HCEC 1CT (cell line): ENCODE measurements at regions not wholly inside any gene's neighbourhood (a gene's known extent, or its start where the extent isn't known, plus 50 kb on each side); places are given as distances from the start of the nearest gene placed in this dataset.
"Not testable (repeated sequence)": the region's sequence is repeated elsewhere in the genome, so short reads cannot be mapped to it uniquely, and the experiment has no call there.

Source experiments
- DNase-seq: peaks from one replicate; pipeline ENCODE4 v3.0.0-alpha.2; 2017

DNA sequence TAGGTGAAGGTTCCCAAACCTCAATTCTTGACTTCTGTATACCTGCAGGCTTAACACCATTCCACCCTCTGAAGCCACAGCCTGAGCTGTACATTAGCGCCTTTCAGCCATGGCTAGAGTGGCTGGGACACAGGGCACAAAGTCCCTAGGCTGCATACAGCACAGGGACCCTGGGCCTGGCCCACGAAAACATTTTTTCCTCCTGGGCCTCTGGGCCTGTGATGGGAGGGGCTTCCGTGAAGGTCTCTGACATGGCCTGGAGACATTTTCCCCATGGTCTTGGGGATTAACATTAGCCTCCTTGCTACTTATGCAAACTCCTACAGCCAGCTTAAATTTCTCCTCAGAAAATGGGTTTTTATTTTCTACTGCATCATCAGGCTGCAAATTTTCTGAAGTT is 195.2 kb upstream of the NR3C2 start:
- not testable (repeated sequence) for DNase-seq

DNA sequence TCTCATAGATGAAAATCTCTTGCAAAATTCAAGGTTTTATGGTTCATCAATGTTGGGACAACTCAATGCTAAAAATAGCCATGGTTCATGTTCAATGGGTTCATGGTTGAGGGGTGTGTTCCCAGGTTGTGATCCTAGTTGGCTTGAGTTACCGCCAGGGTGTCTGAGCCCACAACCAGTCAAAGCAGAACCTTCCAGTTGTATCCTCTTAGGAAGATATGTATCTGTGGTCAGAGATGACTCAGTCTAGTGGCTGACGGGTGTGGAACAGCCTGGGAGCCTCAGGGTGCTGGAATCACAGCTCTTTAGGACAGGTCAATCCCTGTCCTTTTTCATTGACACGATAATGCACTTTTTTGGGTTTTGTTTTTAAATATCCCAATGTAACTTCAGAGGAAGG is 192.3 kb upstream of the NR3C2 start:
- DNase-seq, result no peak

DNA sequence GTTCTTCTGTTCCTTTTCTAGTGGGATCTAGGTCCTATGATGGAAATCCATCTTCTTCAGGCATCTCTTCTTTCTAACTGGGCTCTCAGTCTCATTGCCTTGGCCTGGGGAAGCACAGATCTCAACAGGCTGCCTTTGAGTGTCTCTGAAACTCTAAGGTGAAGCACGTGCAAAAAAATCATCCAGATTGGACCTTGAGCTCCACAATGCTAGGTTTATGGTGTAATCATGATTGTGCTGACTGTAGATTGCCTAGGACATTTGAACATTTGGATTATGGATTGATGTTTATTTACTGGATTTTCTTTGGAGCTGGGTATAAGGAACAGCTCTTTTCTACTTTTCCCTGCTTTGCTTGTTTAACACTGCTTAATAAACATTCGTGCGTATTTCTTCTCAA is 191.5 kb upstream of the NR3C2 start:
- DNase-seq, result no peak

DNA sequence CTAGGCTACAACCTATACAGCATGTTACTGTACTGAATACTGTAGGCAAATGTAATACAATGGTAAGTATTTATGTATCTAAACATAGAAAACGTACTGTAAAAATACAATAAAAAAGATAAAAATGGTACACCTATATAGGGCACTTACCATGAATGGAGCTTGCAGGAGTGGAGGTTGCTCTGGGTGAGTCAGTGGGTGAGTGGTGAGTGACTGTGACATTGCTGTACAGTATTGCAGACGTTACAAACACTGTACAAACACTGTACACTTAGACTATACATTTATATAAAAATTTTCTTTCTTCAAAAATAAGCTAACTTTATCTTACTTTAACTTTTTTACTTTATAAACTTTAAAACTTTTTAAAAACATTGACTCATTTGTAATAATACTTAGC is 190.3 kb upstream of the NR3C2 start:
- DNase-seq, result no peak

DNA sequence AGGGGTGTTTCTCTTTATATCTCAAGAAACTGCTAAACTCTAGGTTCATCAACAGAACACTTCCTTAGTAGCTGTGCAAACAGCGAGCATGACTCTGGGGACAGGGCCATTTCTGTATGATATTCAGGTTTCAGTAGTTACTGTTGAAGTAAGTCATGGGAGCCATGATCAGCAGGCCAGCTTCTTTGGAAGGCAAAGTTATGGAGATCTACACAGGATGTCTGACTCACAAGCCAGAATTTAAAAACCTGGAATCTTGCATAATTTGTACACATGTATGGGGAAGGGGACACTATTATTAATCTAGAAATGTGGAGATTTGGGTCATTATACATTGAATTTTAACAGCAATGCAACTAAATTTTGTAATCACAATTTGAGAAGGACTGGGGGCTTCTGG is 187.8 kb upstream of the NR3C2 start:
- DNase-seq, result no peak

DNA sequence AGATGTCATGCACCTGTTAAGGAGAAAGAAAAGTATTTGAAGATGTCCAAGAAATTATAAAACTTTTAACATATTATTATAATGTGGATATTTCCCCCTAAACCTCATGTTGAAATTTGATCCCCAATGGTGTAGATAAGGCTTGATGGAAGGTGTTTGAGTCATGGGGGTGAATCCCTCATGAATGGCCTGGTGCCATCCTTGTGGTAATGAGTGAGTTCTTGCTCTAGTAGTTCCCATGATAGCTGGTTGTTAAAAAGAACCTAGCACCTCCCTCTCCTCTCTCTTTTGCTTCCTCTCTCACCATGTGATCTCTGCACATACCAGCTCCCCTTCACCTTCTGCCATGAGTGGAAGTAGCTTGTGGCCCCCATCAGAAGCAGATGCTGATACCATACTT is 176.6 kb upstream of the NR3C2 start:
- no peak for DNase-seq

DNA sequence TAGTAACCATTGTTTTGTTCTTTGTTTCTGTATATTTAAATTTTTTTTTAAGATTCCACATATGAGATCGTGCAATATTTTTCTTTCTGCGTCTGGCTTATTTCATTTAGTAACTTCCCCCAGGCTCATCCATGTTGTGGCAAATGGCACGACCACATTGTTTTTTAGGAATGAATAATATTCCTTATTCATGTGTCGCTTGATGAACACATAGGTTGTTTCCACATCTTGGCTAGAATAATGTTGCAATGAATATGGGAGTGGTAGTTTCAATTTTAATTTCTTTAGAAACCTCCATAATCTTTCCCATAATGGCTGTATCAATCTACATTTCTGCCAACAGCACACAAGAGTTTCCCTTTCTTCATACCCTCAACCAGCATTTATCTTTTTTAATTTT is 166.8 kb upstream of the NR3C2 start:
- DNase-seq, result no peak

DNA sequence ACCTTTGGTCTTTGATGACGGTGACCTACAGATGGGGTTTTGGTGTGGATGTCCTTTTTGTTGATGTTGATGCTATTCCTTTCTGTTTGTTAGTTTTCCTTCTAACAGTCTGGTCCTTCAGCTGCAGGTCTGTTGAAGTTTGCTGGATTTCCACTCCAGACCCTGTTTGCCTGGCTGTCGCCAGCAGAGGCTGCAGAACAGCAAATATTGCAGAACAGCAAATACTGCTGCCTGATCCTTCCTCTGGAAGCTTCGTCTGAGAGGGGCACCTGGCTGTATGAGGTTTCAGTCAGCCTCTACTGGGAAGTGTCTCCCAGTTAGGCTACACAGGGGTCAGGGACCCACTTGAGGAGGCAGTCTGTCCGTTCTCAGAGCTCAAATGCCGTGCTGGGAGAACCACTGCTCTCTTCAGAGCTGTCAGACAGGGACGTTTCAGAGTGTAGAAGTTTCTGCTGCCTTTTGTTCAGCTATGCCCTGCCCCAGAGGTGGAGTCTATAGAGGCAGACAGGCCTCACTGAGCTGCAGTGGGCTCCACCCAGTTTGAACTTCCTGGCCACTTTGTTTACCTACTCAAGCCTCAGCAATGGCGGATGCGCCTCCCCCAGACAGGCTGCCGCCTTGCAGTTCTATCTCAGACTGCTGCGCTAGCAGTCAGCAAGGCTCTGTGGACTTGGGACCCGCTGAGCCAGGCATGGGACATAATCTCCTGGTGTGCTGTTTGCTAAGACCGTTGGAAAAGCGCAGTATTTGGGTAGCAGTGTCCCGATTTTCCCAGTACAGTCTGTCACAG is 156.4 kb upstream of the NR3C2 start:
- not testable (repeated sequence) for DNase-seq

DNA sequence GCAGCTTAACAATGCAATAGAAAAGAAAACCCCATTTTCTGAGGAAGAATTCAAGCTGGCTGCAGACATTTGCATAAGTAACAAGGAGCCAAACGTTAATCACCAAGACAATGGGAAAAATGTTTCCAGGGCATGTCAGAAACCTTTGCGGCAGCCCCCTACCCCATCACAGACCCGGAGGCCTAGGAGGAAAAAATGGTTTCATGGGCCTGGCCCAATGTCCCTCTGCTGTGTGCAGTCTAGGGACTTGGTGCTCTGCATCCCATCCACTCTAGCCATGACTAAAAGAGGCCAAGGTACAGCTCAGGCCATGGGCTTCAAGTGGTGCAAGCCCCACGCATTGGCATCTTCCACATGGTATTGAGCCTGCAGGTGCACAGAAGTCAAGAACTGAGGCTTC is 147.0 kb upstream of the NR3C2 start:
- DNase-seq, result no peak

DNA sequence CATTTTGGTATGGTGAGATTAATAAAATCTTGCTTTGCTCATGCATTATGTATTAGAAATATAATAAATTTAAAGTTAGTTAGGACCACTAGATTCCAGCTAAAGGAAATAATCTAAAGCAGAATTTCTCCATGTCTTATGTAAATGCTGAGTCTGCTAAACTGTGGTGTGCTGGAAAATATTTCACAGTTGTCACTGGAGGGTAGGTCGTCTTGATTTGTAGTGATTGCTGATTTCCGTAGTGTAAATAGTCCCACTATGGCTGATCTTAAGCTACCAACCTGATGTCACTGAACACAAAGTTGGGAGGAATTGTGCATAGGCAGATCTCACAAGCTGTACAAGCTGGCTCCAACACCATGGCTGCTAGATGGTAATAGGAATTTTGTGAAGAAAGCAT is 133.4 kb upstream of the NR3C2 start:
- no peak for DNase-seq

DNA sequence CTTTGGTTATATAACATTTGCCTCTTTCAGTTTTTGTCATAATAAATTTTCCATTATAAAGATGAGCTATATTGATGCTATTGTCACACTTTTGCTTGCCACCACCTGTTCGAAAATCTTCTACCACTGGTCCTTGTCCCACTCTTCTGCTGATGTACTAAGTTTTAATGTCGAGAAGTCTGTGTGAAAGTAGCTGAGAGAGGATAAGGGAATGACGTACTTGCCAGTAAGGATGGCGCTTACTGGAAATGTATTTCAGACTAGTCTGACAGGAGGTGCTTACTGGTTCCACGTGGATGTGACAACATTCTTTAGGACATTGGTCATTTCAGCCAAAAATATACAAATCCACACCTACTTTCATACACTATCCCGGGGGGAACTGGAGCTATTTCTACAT is 132.7 kb upstream of the NR3C2 start:
- no peak for DNase-seq

DNA sequence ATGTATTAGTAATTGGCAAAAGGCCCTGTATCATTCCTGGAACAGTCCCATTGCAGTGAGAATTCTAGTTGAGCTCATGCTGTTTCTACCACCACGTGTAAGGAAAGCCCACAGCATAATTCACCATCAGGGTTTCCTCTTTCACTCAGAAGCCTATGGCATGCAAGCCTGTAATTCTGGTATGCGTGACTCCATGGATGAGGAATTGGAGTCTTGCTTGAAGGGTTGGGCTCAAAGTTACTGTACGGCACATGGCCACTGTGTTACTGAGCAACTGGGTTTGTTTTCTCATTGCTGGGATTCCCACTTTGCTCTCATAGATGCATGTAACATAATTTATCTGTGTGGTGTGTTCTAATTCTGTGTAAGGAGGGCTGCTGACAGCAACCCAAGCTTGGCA is 132.3 kb upstream of the NR3C2 start:
- peak; percentile 33 for DNase-seq

DNA sequence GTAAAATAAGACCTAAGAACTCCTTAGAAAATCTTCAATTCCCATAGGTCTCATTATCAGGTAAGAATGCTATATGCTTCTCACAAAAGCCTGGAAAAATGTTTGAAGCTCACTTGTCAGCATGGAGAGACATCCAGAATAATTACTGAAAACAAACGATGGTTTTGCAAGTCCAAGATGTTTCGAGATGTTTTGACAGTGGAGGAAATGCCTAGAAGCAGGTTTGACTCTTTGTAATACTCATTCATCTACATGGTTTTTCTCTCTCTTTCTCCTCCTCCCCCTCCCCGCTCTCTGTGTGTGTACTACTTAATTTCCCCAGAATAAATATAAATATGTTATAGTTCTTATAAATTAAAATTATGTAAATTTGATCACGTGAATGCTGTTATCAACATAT is 131.9 kb upstream of the NR3C2 start:
- no peak for DNase-seq

DNA sequence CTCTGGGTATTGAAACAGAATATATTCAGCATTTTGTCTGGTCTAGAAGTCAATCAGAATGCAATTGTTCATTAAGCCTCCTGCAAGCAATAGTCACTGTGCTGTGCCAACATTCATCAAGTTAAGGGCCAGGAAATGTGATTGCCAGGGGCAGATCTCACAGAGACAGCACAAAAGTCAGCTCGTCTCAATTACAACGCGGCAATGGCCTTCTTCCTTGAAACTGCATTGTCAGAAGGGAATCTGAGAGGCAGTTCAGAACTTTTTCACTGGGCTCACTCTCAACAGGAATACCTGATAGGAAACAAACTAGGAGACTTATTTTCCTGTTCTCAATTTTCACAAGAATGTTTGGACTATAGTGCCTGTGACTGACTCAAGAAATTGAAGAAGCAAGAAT is 131.1 kb upstream of the NR3C2 start:
- DNase-seq, result no peak

DNA sequence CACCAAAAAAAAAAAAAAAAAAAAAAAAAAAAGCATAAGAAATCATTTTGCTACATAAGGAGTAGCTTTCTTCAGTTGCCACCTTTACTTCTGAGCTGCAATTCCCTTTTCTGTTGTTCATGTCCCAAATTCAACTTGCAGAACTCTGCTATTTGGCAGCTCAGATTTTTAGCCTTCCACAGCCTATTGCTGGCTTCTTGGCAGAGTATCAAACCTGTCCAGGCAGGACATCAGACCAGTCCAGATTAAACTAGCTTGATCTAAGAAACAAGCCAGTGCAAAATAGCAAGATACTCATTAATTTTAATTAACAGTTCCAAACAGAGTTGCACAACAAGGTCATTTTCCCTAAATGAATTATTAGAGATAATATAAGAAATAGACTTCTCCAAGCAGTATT is 123.6 kb upstream of the NR3C2 start:
- DNase-seq, result no peak

DNA sequence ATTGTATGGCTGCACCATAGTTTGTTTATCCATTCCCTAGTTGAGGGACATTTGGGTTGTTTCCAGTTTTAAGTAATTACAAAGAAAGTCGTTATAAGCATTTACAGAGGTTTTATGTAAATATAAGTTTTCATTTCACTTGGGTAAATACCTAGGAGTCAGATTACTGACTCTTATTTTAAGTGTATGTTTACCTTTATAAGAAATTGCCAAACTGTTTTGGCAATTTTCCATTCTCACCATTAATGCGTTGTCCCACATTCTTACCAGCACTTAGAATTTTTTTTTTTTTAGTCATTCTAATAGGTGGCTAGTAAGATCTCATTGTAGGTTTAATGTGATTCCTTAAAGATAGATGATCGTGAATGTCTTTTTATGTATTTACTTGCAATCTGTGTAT is 121.5 kb upstream of the NR3C2 start:
- no peak for DNase-seq

DNA sequence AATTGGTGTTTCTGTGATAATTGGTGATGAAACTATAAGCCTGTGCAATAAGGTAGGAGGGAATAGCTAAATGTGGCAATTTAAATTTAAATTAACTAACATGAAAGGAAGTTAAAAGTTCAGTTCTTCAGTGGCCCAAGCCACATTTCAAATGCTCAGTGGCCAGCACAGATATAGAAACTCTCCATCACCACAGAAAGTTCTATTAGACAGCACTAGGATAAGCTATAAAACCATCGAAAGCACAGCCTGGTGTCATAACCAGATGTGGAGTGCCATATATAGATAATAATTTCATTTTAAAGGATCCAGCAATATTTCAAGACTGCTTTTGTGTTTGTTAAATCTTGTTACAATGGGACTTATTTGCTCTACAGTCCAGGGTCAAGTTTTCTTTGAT is 119.3 kb upstream of the NR3C2 start:
- DNase-seq, result no peak

DNA sequence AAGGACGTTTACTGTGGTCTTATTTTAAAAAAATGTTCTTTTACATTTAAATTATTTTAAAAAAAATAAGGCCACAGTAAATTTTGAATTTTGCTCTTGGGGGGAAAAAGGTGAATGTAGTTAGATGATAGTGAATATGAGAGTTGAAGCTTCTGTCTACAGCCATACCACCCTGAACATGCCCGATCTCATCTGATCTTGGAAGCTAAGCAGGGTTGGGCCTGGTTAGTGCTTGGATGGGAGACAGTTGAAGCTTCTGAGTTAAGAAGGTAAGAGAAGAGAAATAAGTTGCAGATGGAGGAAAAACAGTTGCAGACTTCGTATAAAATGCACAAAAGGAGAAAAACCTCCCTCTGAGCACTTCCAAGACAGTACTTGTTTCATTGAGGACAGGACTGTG is 115.6 kb upstream of the NR3C2 start:
- DNase-seq, result no peak

DNA sequence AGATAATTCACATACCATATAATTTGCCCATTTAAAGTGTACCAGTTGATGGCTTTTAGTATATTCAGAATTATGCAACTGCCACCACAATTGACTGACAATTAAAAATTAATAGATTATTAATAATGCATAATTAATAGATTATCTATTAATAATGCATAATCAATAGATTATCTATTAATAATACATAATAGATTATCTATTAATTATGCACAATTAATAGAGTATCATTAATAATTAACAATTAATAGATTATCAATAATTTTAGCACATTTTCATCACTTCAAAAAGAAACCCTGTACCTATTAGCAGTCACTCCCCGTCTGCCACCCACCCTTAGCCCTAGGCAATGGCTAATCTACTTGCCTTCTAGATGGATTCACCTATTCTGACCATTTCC is 108.6 kb upstream of the NR3C2 start:
- DNase-seq, result no peak

DNA sequence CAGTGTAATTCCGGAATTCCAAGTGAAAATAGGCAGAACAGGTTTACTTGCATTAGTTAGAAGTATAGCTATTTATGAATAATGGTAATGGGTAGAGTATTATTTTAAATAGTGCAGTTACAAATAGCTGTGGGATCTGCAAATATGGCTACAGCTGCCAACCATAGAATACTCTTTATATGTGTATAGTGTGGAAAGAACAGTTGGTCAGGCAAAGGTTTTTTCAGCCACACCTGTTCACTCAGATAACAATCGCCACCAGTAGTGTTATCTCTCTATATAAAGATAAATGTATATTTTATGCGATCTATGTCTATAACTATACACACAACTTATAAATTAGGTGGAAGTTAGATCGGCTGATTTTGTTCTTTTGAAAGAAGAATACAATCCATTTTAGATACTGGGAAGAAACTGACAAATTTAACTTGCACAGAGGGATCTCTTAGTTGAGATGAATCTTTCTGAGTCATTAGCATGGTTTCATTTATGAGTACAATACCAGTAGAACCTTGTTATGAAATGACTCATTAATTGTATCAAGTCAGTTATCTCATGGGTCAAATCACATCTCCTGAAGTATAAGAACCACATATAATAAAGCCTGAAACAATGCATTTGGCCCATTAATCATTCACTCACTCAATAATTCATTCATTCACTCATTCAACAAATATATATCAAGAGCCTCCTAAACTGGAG is 100.9 kb upstream of the NR3C2 start:
- DNase-seq, result no peak

DNA sequence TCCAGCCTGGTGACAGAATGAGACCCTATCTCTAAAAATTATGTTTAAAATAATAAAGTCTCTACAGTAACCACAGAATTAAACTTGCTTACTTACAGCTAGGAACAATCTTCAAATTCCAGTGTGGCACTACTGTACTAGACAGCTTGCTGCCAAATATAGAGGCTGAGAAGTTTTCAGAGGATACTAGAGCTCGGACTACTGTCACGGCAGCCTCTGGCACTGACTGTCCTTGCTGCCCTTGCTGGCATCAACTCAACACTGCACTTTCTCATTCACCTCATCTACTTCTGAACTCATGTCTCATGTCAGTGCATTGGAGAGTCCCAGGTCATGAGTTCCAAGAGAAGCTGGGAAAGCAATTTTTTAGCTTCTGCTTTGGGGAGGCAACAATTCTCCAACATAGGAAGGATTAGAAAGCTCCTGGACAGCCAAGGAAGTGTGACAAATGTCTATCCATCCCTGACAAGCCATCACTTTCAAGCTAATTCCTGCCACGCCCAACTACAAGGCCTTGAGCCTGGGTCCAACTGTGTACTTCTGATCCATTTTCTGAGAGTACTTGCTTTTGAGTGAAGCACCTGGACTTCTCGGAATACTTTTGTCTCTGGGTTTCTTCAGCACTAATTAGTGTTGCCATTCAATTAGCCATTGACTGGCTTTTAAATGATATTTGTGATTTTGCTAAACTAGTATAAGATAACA is 98.6 kb upstream of the NR3C2 start:
- DNase-seq, result no peak

DNA sequence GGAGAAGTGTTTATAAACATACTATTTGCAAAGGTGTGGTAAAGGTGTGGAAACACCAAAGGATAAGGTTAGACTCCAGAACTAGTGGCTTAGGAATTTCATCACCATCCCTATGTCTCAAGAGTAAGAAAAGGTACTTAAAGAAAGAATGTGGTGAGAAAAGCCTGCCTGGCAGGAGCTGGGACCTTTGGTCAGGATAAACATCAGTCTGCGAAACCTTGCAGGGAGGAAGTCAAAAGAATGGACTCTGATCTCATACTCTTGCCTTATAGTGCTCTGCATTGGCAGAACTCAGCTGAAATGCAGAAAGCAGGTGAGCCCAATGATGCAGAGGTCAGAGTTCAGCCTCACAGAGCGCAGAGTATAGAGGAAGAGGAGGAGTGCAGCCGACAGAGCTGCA is 97.2 kb upstream of the NR3C2 start:
- no peak for DNase-seq

DNA sequence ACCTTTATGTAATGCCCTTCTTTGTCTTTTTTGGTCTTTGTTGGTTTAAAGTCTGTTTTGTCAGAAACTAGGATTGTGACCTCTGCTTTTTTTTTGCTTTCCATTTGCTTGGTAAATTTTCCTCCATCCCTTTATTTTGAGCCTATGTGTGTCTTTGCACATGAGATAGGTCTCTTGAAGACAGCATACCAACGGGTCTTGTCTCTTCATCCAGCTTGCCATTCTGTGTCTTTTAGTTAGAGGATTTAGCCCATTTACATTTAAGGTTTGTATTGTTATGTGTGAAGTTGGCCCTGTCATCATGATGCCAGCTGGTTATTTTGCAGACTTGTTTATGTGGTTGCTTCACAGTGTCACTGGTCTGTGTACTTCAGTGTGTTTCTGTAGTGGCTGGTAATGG is 91.6 kb upstream of the NR3C2 start:
- not testable (repeated sequence) for DNase-seq

DNA sequence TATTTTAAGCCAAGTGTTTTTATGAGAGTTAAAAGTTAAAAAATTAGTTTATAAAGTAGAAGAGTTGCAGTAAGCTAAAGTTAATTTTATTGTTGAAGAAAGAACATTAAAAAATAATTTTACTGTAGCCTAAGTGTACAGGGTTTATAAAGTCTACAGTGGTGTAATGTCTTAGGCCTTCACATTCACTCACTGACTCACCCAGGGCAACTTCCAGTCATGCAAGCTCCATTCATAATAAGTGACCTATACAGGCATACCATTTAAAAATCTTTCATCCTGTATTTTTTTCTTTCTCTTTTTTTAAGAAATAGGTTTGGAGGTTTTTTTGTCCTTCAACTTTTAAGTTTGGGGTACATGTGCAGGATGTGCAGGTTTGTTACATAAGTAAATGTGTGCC is 87.9 kb upstream of the NR3C2 start:
- DNase-seq, result no peak
